ENCODE measurements at regions not wholly inside any gene's neighbourhood (a gene's known extent, or its start where the extent isn't known, plus 50 kb on each side); places are given as distances from the start of the nearest gene placed in this dataset.

DNA sequence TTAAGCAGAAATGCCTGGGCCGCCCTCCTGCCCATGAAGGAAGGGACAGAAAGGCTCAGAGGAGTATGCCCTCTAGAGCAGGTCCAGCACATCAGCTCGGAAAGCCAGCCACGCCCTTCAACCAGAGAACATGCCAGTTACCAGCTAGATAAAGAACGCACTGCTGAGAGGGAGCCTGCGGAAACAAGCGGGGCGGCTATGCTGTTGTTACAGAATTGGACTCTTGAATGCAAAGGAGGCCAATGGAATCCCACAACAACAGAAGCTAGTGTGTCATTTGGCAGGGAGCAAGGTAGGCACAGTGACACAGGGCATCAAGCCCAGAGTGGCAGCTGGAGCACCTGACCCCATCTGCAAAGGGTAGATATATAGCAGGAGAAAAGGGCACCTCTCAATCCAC, 242.9 kb upstream of the ID2 start:
- H3K36me3 ChIP-seq (ENCODE audit: control insufficient read depth, insufficient read depth, low read length): no peaks in the 10 kb centered on the region; the same call in 1 of the 2 replicates
- no peak overlapping the region for H3K4me3 ChIP-seq (replicated peaks; ENCODE audit: low read depth, low read length)
- TF ChIP-seq, protein P1, sequence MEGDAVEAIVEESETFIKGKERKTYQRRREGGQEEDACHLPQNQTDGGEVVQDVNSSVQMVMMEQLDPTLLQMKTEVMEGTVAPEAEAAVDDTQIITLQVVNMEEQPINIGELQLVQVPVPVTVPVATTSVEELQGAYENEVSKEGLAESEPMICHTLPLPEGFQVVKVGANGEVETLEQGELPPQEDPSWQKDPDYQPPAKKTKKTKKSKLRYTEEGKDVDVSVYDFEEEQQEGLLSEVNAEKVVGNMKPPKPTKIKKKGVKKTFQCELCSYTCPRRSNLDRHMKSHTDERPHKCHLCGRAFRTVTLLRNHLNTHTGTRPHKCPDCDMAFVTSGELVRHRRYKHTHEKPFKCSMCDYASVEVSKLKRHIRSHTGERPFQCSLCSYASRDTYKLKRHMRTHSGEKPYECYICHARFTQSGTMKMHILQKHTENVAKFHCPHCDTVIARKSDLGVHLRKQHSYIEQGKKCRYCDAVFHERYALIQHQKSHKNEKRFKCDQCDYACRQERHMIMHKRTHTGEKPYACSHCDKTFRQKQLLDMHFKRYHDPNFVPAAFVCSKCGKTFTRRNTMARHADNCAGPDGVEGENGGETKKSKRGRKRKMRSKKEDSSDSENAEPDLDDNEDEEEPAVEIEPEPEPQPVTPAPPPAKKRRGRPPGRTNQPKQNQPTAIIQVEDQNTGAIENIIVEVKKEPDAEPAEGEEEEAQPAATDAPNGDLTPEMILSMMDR (IDR thresholded peaks at IDR 0.05; ENCODE audit: insufficient read depth, low read length, poor library complexity, severe bottlenecking): no peak
- no peaks in the 10 kb centered on the region for H3K27me3 ChIP-seq (replicated peaks; ENCODE audit: control insufficient read depth, insufficient read depth, low read length)
- DNase-seq (ENCODE audit: extremely low read depth, insufficient read length): no peak

DNA sequence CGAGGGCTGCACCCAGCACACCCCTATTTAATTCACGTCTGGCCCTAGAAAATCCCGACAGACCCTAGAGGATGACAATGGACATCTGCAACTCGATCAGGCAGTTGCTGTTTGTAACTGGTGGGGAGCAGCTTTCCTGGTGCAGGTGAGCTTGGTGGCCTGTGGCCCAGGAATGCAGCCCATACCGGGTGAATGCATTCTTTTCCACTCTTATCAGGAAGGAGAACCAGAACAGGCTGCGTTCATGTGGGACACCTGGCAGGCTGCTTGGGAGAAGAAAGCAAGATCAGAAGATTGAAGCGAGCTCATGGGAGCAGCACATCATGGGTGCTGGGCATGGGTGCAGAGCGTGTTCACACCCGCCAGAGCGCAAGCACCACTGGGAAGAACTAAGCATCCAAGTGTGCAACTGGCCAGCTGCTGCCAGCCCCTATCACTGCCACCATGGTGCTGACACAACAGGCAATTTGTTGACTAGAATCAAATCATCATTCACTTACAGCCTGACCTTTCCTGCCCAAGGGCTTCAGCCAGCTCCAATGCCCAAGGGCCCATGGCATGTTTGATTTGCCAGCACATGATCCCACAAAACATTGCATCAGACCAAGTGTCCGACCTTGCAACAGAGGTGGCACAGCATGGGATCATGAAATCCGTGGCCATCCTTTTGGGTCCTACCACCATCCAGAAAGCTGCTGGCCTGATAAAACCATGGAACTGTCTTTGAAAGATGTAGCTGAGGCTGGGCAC, 241.7 kb upstream of the ID2 start:
- no peak for DNase-seq (ENCODE audit: extremely low read depth, insufficient read length)
- H3K36me3 ChIP-seq (ENCODE audit: control insufficient read depth, insufficient read depth, low read length): no peaks in the 10 kb centered on the region; the same call in 1 of the 2 replicates
- no peaks in the 10 kb centered on the region for H3K27me3 ChIP-seq (replicated peaks; ENCODE audit: control insufficient read depth, insufficient read depth, low read length)
- no peak overlapping the region for H3K4me3 ChIP-seq (replicated peaks; ENCODE audit: low read depth, low read length)
- TF ChIP-seq, protein P1 (IDR thresholded peaks at IDR 0.05; ENCODE audit: insufficient read depth, low read length, poor library complexity, severe bottlenecking): no peak

DNA sequence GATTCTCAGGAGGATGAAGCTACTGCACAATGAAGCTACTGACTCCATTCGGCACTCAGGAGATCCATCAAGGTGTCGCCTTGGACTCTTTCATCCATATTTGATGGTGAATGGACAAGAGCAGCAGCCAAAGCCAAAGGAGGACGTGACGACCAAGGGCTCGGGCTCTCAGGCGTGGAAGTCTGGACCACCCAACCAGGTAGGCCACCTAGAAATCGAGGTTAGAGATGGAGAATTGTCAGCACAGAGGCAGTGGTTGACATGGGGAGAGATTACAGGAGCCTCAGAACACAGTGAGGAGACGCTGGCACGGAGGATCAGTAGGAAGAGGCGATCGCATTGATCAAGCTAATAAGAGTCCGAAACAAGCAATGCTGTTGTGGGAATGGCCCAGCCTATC, 240.5 kb upstream of the ID2 start:
- DNase-seq (ENCODE audit: extremely low read depth, insufficient read length): no peak
- Histone ChIP-seq H3K36me3 (ENCODE audit: control insufficient read depth, insufficient read depth, low read length) (no peaks in the 10 kb centered on the region; the same call in 1 of the 2 replicates), H3K4me3 (replicated peaks; ENCODE audit: low read depth, low read length) (no peak overlapping the region), H3K27me3 (replicated peaks; ENCODE audit: control insufficient read depth, insufficient read depth, low read length) (no peaks in the 10 kb centered on the region)
- TF ChIP-seq, protein P1 (IDR thresholded peaks at IDR 0.05; ENCODE audit: insufficient read depth, low read length, poor library complexity, severe bottlenecking): no peak

DNA sequence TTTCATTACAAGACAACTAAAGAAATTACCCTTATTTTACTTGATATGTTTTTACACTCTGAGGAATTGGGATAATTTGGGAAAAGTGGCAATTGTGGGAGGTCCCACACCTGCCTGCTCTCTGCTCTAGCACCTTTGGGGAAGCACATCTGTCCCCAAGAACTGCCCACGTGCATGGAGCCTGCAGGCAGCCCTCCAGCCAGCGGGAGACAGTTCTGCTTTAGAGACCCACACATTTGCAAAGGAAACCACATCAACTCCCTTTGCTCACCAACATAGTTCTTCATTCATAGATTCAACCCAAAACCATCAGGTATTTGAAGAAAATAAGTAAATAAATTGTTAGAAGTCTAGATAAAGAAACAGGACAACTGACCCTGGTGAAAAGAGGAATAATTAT, 239.9 kb upstream of the ID2 start:
- Histone ChIP-seq H3K27me3 (replicated peaks; ENCODE audit: control insufficient read depth, insufficient read depth, low read length) (no peaks in the 10 kb centered on the region), H3K4me3 (replicated peaks; ENCODE audit: low read depth, low read length) (no peak overlapping the region), H3K36me3 (ENCODE audit: control insufficient read depth, insufficient read depth, low read length) (no peaks in the 10 kb centered on the region; the same call in 1 of the 2 replicates)
- TF ChIP-seq, protein P1 (IDR thresholded peaks at IDR 0.05; ENCODE audit: insufficient read depth, low read length, poor library complexity, severe bottlenecking): no peak
- DNase-seq (ENCODE audit: extremely low read depth, insufficient read length): no peak

DNA sequence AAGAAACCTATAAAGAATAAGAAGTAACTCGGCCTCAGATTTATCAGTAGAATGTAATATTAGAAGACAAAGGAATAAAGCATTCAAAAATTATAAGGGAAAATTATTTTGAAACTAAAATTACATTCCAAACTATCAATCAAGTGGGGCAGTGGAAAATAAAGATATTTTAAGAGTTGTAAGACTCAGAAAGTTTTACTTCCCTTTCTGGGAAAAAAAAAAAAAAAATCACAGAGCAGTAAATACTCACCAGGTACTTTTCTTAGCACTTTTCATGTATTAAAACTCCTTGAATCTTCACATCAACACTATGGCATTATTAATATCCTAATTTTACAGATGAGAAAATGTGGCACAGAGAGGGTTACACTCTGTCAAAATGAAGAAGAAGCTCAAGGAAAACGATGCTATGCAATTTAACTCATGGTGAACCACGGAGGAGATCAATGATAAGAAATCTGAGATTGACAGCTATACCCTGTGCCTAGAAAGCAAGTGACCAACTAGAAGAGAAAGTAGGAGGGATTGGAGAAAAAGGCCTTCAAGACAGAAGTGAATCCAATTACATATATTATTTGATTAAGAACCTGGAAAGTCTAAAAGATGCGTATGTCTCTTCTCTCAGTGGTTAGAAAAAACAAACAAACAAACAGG, 238.9 kb upstream of the ID2 start:
- Histone ChIP-seq H3K4me3 (replicated peaks; ENCODE audit: low read depth, low read length) (no peak overlapping the region), H3K36me3 (ENCODE audit: control insufficient read depth, insufficient read depth, low read length) (no peaks in the 10 kb centered on the region; the same call in 1 of the 2 replicates), H3K27me3 (replicated peaks; ENCODE audit: control insufficient read depth, insufficient read depth, low read length) (no peaks in the 10 kb centered on the region)
- TF ChIP-seq, protein P1 (IDR thresholded peaks at IDR 0.05; ENCODE audit: insufficient read depth, low read length, poor library complexity, severe bottlenecking): no peak
- DNase-seq (ENCODE audit: extremely low read depth, insufficient read length): no peak
